CD4-positive, alpha-beta T cell treated with Interleukin-6 for 4 hours (primary cell): ENCODE measurements at regions not wholly inside any gene's neighbourhood (a gene's known extent, or its start where the extent isn't known, plus 50 kb on each side); places are given as distances from the start of the nearest gene placed in this dataset.
"Not testable (repeated sequence)": the region's sequence is repeated elsewhere in the genome, so short reads cannot be mapped to it uniquely, and the experiment has no call there.

Source experiments
- DNase-seq: peaks from one replicate; pipeline ENCODE4 v3.0.0-alpha.2; 2020; ENCODE audit warnings: mixed read lengths

GRCh38 chrX:113892891-113893290, 691.0 kb upstream of the HTR2C start:
- no peak for DNase-seq

- DNase-seq = no peak
Measured at GRCh38 chrX:113892401-113892800, 691.5 kb upstream of the HTR2C start.

GRCh38 chrX:113873056-113873455, 710.8 kb upstream of the HTR2C start:
- DNase-seq = no peak

GRCh38 chrX:113868711-113869110, 715.2 kb upstream of the HTR2C start:
- DNase-seq = no peak

- no peak for DNase-seq
Measured at GRCh38 chrX:113868177-113868576, 715.7 kb upstream of the HTR2C start.

- DNase-seq = no peak
Measured at GRCh38 chrX:113849408-113849807, 734.5 kb upstream of the HTR2C start.

- no peak for DNase-seq
Measured at GRCh38 chrX:113833096-113834055, 750.5 kb upstream of the HTR2C start.

- DNase-seq = no peak
Measured at GRCh38 chrX:113828470-113828869, 755.4 kb upstream of the HTR2C start.

GRCh38 chrX:113818346-113818745, 765.5 kb upstream of the HTR2C start:
- no peak for DNase-seq

GRCh38 chrX:113804819-113805218, 779.1 kb upstream of the HTR2C start:
- no peak for DNase-seq

GRCh38 chrX:113804291-113804690, 779.6 kb upstream of the HTR2C start:
- DNase-seq = no peak

- no peak for DNase-seq
Measured at GRCh38 chrX:113802837-113803236, 781.0 kb upstream of the HTR2C start.

GRCh38 chrX:113800955-113801354, 782.9 kb upstream of the HTR2C start:
- DNase-seq = no peak

GRCh38 chrX:113793563-113793962, 790.3 kb upstream of the HTR2C start:
- DNase-seq = no peak

- DNase-seq = no peak
Measured at GRCh38 chrX:113790987-113791386, 792.9 kb upstream of the HTR2C start.

- DNase-seq = not testable (repeated sequence)
Measured at GRCh38 chrX:113784754-113785153, 799.1 kb upstream of the HTR2C start.

GRCh38 chrX:113770806-113771205, 813.1 kb upstream of the HTR2C start:
- no peak for DNase-seq

GRCh38 chrX:113770071-113770470, 813.8 kb upstream of the HTR2C start:
- DNase-seq = no peak

- no peak for DNase-seq
Measured at GRCh38 chrX:113759422-113759821, 824.5 kb upstream of the HTR2C start.

GRCh38 chrX:113747274-113747973, 836.5 kb upstream of the HTR2C start:
- no peak for DNase-seq

- no peak for DNase-seq
Measured at GRCh38 chrX:113743069-113743468, 840.8 kb upstream of the HTR2C start.

- DNase-seq = no peak
Measured at GRCh38 chrX:113741744-113742143, 842.1 kb upstream of the HTR2C start.

GRCh38 chrX:113728937-113729336, 854.9 kb upstream of the HTR2C start:
- no peak for DNase-seq

- no peak for DNase-seq
Measured at GRCh38 chrX:113726898-113727297, 857.0 kb upstream of the HTR2C start.
